Psoas muscle (tissue), 7 donors: ENCODE measurements at regions not wholly inside any gene's neighbourhood (a gene's known extent, or its start where the extent isn't known, plus 50 kb on each side); places are given as distances from the start of the nearest gene placed in this dataset.

ENCODE experiments used
- ATAC-seq, 4 donors: fragments of 200-7000 bp; cut with Tn5 transposase; one replicate each; pipeline ENCODE4 v1.9.1; 2020; ENCODE audit warnings: moderate library complexity in 3 of 4, mild to moderate bottlenecking in 2 of 4
- DNase-seq, 2 donors: peaks; one replicate each; pipeline ENCODE4 v3.0.0-alpha.2; 2020
- H3K27ac ChIP-seq: fragments of 200-600 bp; one replicate; pipeline ENCODE4 v1.8.0; 2022
- H3K27me3 ChIP-seq, 3 donors: fragments of 200-600 bp in 1 of 3; one replicate each; pipeline versions ENCODE4 v1.6.1 to v1.8.0; 2013 to 2022; ENCODE audit warnings: low read length in 2 of 3, mild to moderate bottlenecking in 2 of 3, moderate library complexity in 1 of 3; ENCODE audit not compliant: insufficient read depth in 3 of 3
- H3K36me3 ChIP-seq, 2 donors: fragments of 200-600 bp in 1 of 2; one replicate each; pipeline versions ENCODE4 v1.6.1 to v1.8.0; 2013 to 2022; ENCODE audit warnings: low read depth in 1 of 2, mild to moderate bottlenecking in 1 of 2, moderate library complexity in 1 of 2; ENCODE audit not compliant: insufficient read depth in 1 of 2
- H3K4me1 ChIP-seq: fragments of 200-600 bp; one replicate; pipeline ENCODE4 v1.8.0; 2022
- H3K4me3 ChIP-seq: fragments of 200-600 bp; one replicate; pipeline ENCODE4 v1.8.0; 2022; ENCODE audit warnings: mild to moderate bottlenecking
- H3K9me3 ChIP-seq: fragments of 200-600 bp; one replicate; pipeline ENCODE4 v1.8.0; 2022
- CTCF ChIP-seq: fragments of 200-600 bp; IDR thresholded peaks from one replicate; pipeline ENCODE4 v1.8.0; 2022; ENCODE audit warnings: antibody characterized with exemption
- WGBS, 3 donors: extraction: QIAGEN DNeasy Blood & Tissue Kit; methylation state at CpG; one replicate each; pipeline versions ENCODE4 v1.1.6 to v1.1.7; 2013; 5-methylcytosine and 5-hydroxymethylcytosine counted together
- intact Hi-C, 2 donors: fragments of 100-400 bp; cut with DNase I; formaldehyde crosslinking; loops; one replicate each; pipeline versions ENCODE4 v1.11.0 to v1.14.2; 2022
- donor health status: healthy with polysubstance abuse.
- donor health status: DM: no; HTN: no; CAD: no; lungs with moderate emphysema.
- donor health status: Bipolar disorder and iron deficiency.
- donor health status: healthy.
- donor health status: DM: yes; HTN: yes; CAD: no.
- donor health status: DM: no; HTN: no; CAD: no.
- donor health status: DM: yes; HTN: yes; CAD: no.

- intact Hi-C loops, result no loop called here
- DNase-seq (peak; percentile 19 to 64), ATAC-seq (no peak)
- H3K27ac ChIP-seq, result no peak overlapping the region
- H3K4me3 ChIP-seq, result no peak overlapping the region
- no peaks in the 10 kb centered on the region for H3K36me3 ChIP-seq
- H3K27me3 ChIP-seq, result no peaks in the 10 kb centered on the region
- no peak for TF ChIP-seq CTCF
- no peaks in the 10 kb centered on the region for H3K4me1 ChIP-seq
- WGBS, 3 donors, result 50 to 52% (median 51%) methylated on average over 23 of the region's 23 CpGs
- H3K9me3 ChIP-seq, result no peaks in the 10 kb centered on the region
Observed at GRCh38 chr10:44233561-44234482, 151.1 kb downstream of the CXCL12 start.

GRCh38 chr10:44217274-44217820 is 167.6 kb downstream of the CXCL12 start:
- TF ChIP-seq CTCF, result no peak
- H3K4me3 ChIP-seq, result no peak overlapping the region
- no peaks in the 10 kb centered on the region for H3K4me1 ChIP-seq
- H3K27me3 ChIP-seq, result no peaks in the 10 kb centered on the region
- no peaks in the 10 kb centered on the region for H3K36me3 ChIP-seq
- ATAC-seq (no peak), DNase-seq (no peak)
- intact Hi-C loops, result no loop called here
- no peaks in the 10 kb centered on the region for H3K9me3 ChIP-seq
- 57 to 79% (median 62%) methylated on average over 3 of the region's 3 CpGs for WGBS, 3 donors
- H3K27ac ChIP-seq, result no peak overlapping the region

- Histone ChIP-seq H3K27me3 (no peaks in the 10 kb centered on the region), H3K4me1 (no peaks in the 10 kb centered on the region), H3K36me3 (no peaks in the 10 kb centered on the region), H3K27ac (no peak overlapping the region), H3K9me3 (no peaks in the 10 kb centered on the region), H3K4me3 (no peak overlapping the region)
- intact Hi-C loops, result no loop called here
- TF ChIP-seq CTCF, result no peak
- DNase-seq, result no peak
- no peak for ATAC-seq
- WGBS, 3 donors, result 77 to 84% (median 82%) methylated on average over 2 of the region's 2 CpGs
Observed at GRCh38 chr10:44216073-44216472, 168.8 kb downstream of the CXCL12 start.

- DNase-seq (no peak), ATAC-seq (no peak)
- 57 to 88% (median 85%) methylated on average over 4 of the region's 4 CpGs for WGBS, 3 donors
- no peak overlapping the region for H3K4me3 ChIP-seq
- H3K9me3 ChIP-seq, result no peaks in the 10 kb centered on the region
- intact Hi-C loops, result no loop called here
- no peaks in the 10 kb centered on the region for H3K4me1 ChIP-seq
- no peaks in the 10 kb centered on the region for H3K27me3 ChIP-seq
- TF ChIP-seq CTCF, result no peak
- no peaks in the 10 kb centered on the region for H3K36me3 ChIP-seq
- no peak overlapping the region for H3K27ac ChIP-seq
Observed at GRCh38 chr10:44209811-44210210, 175.1 kb downstream of the CXCL12 start.
